Embryonic facial prominence (tissue), 1 donor: ENCODE measurements at regions not wholly inside any gene's neighbourhood (a gene's known extent, or its start where the extent isn't known, plus 50 kb on each side); places are given as distances from the start of the nearest gene placed in this dataset.

ENCODE experiments used
- DNase-seq: peaks from one replicate; pipeline ENCODE4 v3.0.0-alpha.2; 2016; ENCODE audit errors: extremely low spot score

DNA sequence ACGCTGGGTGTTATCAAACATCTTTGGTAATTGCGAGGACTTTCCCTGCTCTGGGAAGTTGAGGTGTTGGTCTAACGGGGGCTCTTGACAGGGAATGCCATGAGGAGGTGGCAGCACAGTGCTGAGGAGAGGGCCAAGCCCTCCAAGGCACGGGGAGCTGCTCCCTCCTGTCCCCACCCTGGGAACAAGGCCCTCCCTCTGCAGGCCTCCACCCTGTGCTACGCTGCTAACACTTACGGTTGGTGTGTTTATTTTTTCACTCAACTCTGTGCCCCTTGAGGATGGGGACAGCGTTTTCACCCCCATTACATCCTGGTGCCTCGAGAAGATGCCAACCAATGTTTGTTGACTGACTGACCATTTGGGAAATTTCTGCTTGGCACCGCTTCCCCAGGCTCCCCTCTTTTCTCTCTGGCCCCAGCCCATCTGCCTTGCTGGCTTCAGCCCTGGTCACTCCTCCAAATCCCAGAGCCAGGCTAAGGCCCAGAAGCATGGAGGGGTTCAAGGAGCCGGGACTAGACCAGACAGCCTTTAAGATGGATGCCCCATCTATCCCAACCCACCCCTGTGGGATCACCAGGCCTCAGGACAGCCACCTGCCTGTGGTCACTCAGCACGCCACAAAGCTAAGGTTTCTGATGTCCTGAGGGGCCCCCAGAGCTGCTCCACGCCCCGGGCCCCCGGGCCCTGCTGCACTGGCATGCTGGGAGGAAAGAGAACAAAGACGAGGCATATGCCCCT is 125.7 kb downstream of the BARX1 start:
- no peak for DNase-seq

DNA sequence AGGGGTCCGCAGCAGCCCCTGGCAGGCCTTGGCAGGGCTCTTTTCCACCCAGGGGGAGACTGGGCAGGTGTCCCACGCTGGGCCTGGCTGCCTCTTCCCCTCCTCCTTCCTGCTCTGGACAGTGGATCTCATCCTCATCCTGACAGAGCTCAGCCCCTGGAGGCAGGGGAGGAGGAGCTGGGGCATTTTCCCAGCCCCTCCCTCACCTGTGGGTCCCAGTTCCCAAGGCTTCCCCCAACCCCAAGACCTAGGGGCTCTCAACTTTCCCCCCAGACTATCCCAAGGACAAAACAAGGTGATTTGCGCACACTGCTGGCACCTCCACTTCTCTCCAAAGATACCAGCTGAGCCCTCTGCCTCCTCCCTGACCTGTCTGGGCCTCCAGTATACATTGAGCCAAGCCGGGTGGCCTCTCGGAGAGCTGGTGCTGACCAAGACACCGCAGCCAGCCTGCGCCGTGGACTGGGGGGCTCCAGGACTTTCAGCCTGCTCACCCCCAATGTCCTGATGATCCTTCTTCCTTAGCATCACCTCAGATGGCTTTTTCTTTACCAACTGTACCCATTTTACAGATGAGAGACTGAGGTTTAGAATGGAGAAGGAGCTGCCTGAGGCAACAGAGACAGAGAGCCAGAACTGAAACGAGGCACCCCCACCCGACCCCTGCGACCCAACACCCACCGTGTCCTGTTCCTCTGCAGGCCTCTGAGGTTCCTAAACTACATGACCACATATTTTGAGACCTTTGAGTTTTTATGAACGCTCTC is 126.6 kb downstream of the BARX1 start:
- no peak for DNase-seq

GRCh38 chr9:93827545-93828330 is 127.4 kb downstream of the BARX1 start:
- DNase-seq = peak; percentile 21

DNA sequence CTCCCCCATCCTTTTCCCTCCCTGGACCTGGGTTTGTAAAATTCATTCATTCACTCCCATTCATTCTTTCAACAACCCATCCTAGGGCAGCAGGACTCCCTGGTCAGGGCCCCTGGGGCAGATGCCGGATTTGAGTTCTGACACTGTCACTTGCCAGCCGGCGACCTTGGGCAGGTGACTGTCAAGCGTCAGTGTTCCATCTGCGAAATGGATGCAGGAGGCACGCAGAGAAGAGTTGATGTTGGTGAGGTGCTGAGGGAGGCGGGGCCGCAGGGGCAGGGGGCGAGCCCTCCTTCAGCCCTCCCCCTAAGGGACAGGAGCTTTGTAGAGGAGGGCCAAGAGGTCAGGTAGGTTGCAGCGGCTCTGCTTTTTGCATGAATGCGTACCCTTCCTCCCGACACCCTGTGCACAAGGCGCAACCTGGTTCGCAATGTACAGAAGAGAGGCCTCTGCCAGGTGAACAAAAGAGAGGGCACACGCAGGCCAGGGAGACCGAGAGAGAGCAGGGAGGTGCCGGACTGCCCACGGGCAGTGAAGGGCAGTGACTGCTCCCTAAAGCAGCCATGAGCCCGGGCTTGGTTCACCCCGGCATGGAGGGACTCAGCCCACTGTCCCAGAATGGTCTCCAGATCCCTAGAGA is 128.1 kb downstream of the BARX1 start:
- DNase-seq = no peak

GRCh38 chr9:93826209-93826608 is 128.9 kb downstream of the BARX1 start:
- no peak for DNase-seq

- no peak for DNase-seq
Observed at GRCh38 chr9:93825348-93826115, 129.6 kb downstream of the BARX1 start.

DNA sequence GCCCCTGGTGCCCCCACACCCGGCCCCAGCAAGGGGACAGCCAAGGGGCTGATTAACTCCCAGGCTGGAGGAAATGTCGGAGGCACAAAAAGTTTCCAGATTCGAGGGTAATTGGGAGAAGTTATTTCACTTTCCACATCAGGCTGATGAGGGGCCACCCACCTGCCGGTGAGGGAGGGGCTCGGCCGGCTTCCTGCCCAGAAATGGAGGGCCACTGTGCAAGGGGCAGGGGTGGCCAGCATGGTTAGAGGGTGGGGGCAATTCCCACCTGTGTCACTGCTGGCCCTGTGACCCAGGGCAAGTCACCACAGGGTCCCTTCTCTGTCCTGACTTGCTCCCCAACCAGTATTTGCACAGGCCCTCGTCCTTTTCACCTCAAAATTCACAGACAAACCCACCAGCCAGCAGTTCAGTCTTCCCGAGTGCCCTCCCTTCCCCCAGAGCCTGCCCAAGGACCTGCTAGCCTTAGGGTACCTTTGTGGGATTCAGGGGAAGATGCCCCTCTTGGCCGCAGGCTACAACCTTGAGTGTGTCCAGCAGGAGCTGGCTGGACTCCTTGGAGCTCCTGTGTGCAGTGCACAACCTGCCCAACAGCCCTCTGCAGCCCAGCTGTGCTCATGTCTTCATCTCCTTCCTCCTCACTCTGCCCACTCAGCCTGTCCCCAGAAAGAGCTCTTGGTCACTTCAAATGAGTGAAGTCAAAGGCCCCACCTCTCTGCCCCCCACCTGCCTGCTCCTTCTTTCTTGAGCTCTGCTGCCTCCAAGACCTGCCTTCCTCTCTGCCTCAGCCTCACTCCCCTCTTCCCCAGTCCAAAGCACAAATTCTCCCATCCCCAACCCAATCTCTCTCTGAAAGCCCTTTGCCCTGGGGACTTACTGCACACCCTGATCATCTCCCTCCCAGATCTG is 130.5 kb downstream of the BARX1 start:
- DNase-seq = no peak

DNA sequence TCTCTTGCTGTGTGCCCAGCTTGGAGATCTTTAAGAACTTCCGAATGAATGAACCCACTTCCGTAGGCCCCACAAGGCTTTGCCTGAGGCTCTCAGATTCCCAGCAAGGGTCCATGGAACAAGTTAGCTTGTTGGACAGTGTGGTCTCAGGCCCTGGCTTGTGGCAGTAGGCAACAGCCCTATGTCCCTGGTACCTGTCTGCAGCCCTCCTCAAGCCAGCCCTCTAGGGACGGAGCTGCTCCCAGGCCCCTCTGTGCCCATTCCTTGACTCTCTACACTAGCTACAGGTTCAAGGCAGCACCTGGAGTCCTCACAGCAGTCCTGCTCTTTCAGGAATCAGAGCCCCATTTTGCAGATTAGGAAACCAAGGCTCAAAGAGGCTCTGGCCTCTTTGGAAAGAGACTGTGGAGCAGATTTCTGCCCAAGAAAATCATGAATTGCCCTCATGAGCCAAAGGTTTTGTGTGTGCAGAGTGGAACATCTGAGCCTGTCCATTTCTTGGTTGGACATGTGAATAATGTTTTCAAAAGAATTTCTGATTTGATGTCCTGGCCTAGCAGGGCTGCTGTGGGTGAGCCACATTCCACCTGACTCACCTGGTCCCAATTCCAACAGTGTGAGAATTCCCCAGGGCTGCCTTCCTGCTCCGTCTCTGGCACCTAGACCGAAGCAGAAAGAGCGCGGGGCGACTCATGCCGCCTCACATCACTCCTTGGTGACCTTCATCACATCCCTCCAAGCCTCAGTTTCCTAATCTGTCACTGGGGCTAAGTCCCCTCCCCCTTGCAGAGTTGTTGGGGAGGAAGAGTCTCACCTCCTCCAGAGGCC is 131.7 kb downstream of the BARX1 start:
- no peak for DNase-seq

- no peak for DNase-seq
Observed at GRCh38 chr9:93822229-93822628, 132.9 kb downstream of the BARX1 start.

- DNase-seq = no peak
Observed at GRCh38 chr9:93821307-93821703, 133.8 kb downstream of the BARX1 start.

GRCh38 chr9:93820667-93821306 is 134.4 kb downstream of the BARX1 start:
- DNase-seq = no peak

DNA sequence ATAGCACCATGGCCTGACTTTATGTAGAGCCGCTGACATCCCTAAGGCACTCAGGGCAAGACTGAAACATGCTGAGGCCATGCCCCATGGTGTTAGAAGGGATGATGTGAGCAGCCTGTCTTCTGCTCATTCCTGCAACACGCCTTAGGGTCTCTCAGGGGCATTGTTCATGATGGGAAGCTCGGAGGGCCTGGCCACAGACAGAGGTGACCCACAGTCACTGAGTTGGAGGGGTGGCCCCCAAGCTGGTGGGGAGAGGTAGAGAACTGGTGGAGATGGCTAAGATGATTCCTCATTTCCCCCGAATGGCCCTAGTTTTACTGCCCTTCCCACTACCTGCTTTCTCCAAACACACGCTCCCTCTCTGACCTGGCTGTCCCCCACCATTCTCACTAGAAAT is 135.2 kb downstream of the BARX1 start:
- no peak for DNase-seq

GRCh38 chr9:93818827-93819472 is 136.2 kb downstream of the BARX1 start:
- DNase-seq = no peak

- DNase-seq = no peak
Observed at GRCh38 chr9:93818237-93818636, 136.9 kb downstream of the BARX1 start.

GRCh38 chr9:93815677-93816076 is 139.5 kb downstream of the BARX1 start:
- no peak for DNase-seq

DNA sequence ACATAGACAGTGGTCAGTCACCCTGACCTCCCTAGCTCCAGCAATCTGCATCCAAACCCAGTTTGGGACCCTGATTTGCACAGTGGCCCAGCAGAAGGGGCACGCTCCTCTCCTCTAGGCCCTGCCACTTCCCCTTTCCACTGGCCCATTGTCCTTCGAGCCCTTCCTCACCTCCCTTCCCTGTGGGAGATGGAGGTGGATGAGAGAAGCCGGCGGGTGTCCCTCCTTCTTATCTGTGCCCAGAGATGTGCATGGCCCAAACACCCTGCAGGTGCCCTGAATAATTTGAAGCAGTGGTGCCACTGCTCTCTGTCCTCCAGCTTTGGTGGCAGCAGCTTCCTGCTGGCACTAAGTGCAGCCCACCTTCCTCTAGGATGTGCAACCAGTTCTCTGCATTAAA is 140.0 kb downstream of the BARX1 start:
- no peak for DNase-seq

- DNase-seq = no peak
Observed at GRCh38 chr9:93814077-93814956, 140.8 kb downstream of the BARX1 start.
